ENCODE measurements at regions not wholly inside any gene's neighbourhood (a gene's known extent, or its start where the extent isn't known, plus 50 kb on each side); places are given as distances from the start of the nearest gene placed in this dataset.

DNA sequence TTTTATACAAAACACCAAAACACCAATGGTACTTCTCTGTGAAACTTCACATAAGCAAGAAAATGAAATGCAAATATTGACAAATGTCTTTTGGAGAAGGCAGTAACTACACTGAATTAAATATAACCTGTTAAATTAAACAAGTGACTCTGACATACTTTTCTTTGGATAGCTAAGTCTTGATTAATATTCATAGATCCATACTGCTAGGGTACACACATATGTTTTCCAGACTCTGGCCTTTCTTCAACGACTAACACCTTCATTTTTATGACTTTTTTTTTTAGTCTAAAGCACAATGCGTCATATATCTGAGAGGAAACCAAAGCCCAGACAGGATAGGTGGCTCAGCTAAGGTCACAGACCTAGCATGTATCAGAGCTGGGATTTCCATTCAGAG lies 263.7 kb downstream of the TENT4A start:
- TF ChIP-seq PATZ1 (CRISPR knock-in tag; IDR thresholded peaks at IDR 0.05; ENCODE audit: borderline replicate concordance) (no peak), RARB (CRISPR knock-in tag; IDR thresholded peaks at IDR 0.05) (no peak), ZNF565 (CRISPR knock-in tag; conservative IDR thresholded peaks at IDR 0.05; ENCODE audit: low read depth) (no peak), OSR1 (CRISPR knock-in tag; IDR thresholded peaks at IDR 0.05) (no peak), ZFP3 (CRISPR knock-in tag; IDR thresholded peaks at IDR 0.05) (no peak)
